ENCODE measurements at regions not wholly inside any gene's neighbourhood (a gene's known extent, or its start where the extent isn't known, plus 50 kb on each side); places are given as distances from the start of the nearest gene placed in this dataset.

- Mint-ChIP-seq H3K27ac (no peak overlapping the region), H3K4me3 (no peak overlapping the region), H3K36me3 (ENCODE audit: low read depth) (no peaks in the 10 kb centered on the region), H3K27me3 (peaks cover 29% of the 10 kb centered on the region), H3K4me1 (peaks cover 2% of the 10 kb centered on the region)
- DNase-seq (no peak), ATAC-seq (no peak)
- H3K9me3 ChIP-seq (ENCODE audit: control insufficient read depth, low read length, poor library complexity, severe bottlenecking): no peaks in the 10 kb centered on the region
Measured at GRCh38 chr5:172549696-172550095, 91.4 kb upstream of the NEURL1B start.

GRCh38 chr5:172548981-172549687, 91.9 kb upstream of the NEURL1B start:
- no peak for DNase-seq
- no peak for ATAC-seq
- H3K27me3 Mint-ChIP-seq: peaks cover 34% of the 10 kb centered on the region
- H3K4me3 Mint-ChIP-seq: no peak overlapping the region
- H3K4me1 Mint-ChIP-seq: peaks cover 2% of the 10 kb centered on the region
- no peak overlapping the region for H3K27ac Mint-ChIP-seq
- H3K9me3 ChIP-seq (ENCODE audit: control insufficient read depth, low read length, poor library complexity, severe bottlenecking): no peaks in the 10 kb centered on the region
- no peaks in the 10 kb centered on the region for H3K36me3 Mint-ChIP-seq (ENCODE audit: low read depth)

GRCh38 chr5:172548311-172548731, 92.7 kb upstream of the NEURL1B start:
- Mint-ChIP-seq H3K27me3 (peaks cover 42% of the 10 kb centered on the region), H3K4me3 (no peak overlapping the region), H3K27ac (no peak overlapping the region), H3K36me3 (ENCODE audit: low read depth) (no peaks in the 10 kb centered on the region), H3K4me1 (peaks cover 2% of the 10 kb centered on the region)
- DNase-seq (no peak), ATAC-seq (no peak)
- H3K9me3 ChIP-seq (ENCODE audit: control insufficient read depth, low read length, poor library complexity, severe bottlenecking): no peaks in the 10 kb centered on the region

GRCh38 chr5:172546196-172546595, 91.9 kb upstream of the SH3PXD2B start:
- H3K36me3 Mint-ChIP-seq (ENCODE audit: low read depth): no peaks in the 10 kb centered on the region
- no peaks in the 10 kb centered on the region for H3K4me1 Mint-ChIP-seq
- ATAC-seq (no peak), DNase-seq (no peak)
- H3K27ac Mint-ChIP-seq: no peak overlapping the region
- no peaks in the 10 kb centered on the region for H3K9me3 ChIP-seq (ENCODE audit: control insufficient read depth, low read length, poor library complexity, severe bottlenecking)
- peaks cover 48% of the 10 kb centered on the region for H3K27me3 Mint-ChIP-seq
- no peak overlapping the region for H3K4me3 Mint-ChIP-seq

GRCh38 chr5:172545291-172545801, 91.0 kb upstream of the SH3PXD2B start:
- Mint-ChIP-seq H3K27me3 (peaks cover 50% of the 10 kb centered on the region), H3K4me3 (no peak overlapping the region), H3K4me1 (no peaks in the 10 kb centered on the region), H3K36me3 (ENCODE audit: low read depth) (no peaks in the 10 kb centered on the region), H3K27ac (no peak overlapping the region)
- no peaks in the 10 kb centered on the region for H3K9me3 ChIP-seq (ENCODE audit: control insufficient read depth, low read length, poor library complexity, severe bottlenecking)
- DNase-seq (no peak), ATAC-seq (no peak)

- no peak overlapping the region for H3K27ac Mint-ChIP-seq
Measured at GRCh38 chr5:172544371-172545095, 90.2 kb upstream of the SH3PXD2B start.

GRCh38 chr5:172543484-172544298, 89.4 kb upstream of the SH3PXD2B start:
- no peaks in the 10 kb centered on the region for H3K9me3 ChIP-seq (ENCODE audit: control insufficient read depth, low read length, poor library complexity, severe bottlenecking)
- Mint-ChIP-seq H3K4me3 (no peak overlapping the region), H3K36me3 (ENCODE audit: low read depth) (no peaks in the 10 kb centered on the region), H3K27ac (no peak overlapping the region), H3K27me3 (peaks cover 49% of the 10 kb centered on the region), H3K4me1 (no peaks in the 10 kb centered on the region)
- ATAC-seq (no peak), DNase-seq (no peak)

More at GRCh38 chr5:172544371-172545095, 90.2 kb upstream of the SH3PXD2B start:
- DNase-seq (no peak), ATAC-seq (no peak)
- H3K4me1 Mint-ChIP-seq: no peaks in the 10 kb centered on the region
- H3K36me3 Mint-ChIP-seq (ENCODE audit: low read depth): no peaks in the 10 kb centered on the region
- no peaks in the 10 kb centered on the region for H3K9me3 ChIP-seq (ENCODE audit: control insufficient read depth, low read length, poor library complexity, severe bottlenecking)
- no peak overlapping the region for H3K4me3 Mint-ChIP-seq
- H3K27me3 Mint-ChIP-seq: peaks cover 46% of the 10 kb centered on the region

- Mint-ChIP-seq H3K27ac (no peak overlapping the region), H3K27me3 (peaks cover 49% of the 10 kb centered on the region), H3K4me1 (no peaks in the 10 kb centered on the region), H3K36me3 (ENCODE audit: low read depth) (no peaks in the 10 kb centered on the region), H3K4me3 (no peak overlapping the region)
- DNase-seq: no peak
- no peaks in the 10 kb centered on the region for H3K9me3 ChIP-seq (ENCODE audit: control insufficient read depth, low read length, poor library complexity, severe bottlenecking)
- ATAC-seq: no peak
Measured at GRCh38 chr5:172542651-172543131, 88.4 kb upstream of the SH3PXD2B start.

GRCh38 chr5:172541773-172542136, 87.4 kb upstream of the SH3PXD2B start:
- H3K9me3 ChIP-seq (ENCODE audit: control insufficient read depth, low read length, poor library complexity, severe bottlenecking): no peaks in the 10 kb centered on the region
- DNase-seq (no peak), ATAC-seq (no peak)
- Mint-ChIP-seq H3K27ac (no peak overlapping the region), H3K36me3 (ENCODE audit: low read depth) (no peaks in the 10 kb centered on the region), H3K27me3 (peaks cover 49% of the 10 kb centered on the region), H3K4me3 (no peak overlapping the region), H3K4me1 (no peaks in the 10 kb centered on the region)

GRCh38 chr5:172541099-172541772, 86.9 kb upstream of the SH3PXD2B start:
- ATAC-seq (no peak), DNase-seq (no peak)
- H3K27me3 Mint-ChIP-seq: peaks cover 49% of the 10 kb centered on the region
- no peaks in the 10 kb centered on the region for H3K9me3 ChIP-seq (ENCODE audit: control insufficient read depth, low read length, poor library complexity, severe bottlenecking)
- H3K27ac Mint-ChIP-seq: no peak overlapping the region
- H3K4me1 Mint-ChIP-seq: no peaks in the 10 kb centered on the region
- no peak overlapping the region for H3K4me3 Mint-ChIP-seq
- no peaks in the 10 kb centered on the region for H3K36me3 Mint-ChIP-seq (ENCODE audit: low read depth)

GRCh38 chr5:172540099-172540870, 86.0 kb upstream of the SH3PXD2B start:
- Mint-ChIP-seq H3K36me3 (ENCODE audit: low read depth) (no peaks in the 10 kb centered on the region), H3K27me3 (peaks cover 39% of the 10 kb centered on the region), H3K27ac (no peak overlapping the region)

GRCh38 chr5:172535108-172535445, 80.8 kb upstream of the SH3PXD2B start:
- no peaks in the 10 kb centered on the region for H3K9me3 ChIP-seq (ENCODE audit: control insufficient read depth, low read length, poor library complexity, severe bottlenecking)
- ATAC-seq (no peak), DNase-seq (no peak)
- Mint-ChIP-seq H3K4me3 (no peak overlapping the region), H3K36me3 (ENCODE audit: low read depth) (no peaks in the 10 kb centered on the region), H3K4me1 (peaks cover 3% of the 10 kb centered on the region), H3K27ac (no peak overlapping the region), H3K27me3 (peaks cover 24% of the 10 kb centered on the region)

More at GRCh38 chr5:172540099-172540870, 86.0 kb upstream of the SH3PXD2B start:
- Mint-ChIP-seq H3K4me1 (no peaks in the 10 kb centered on the region), H3K4me3 (no peak overlapping the region)
- DNase-seq (no peak), ATAC-seq (no peak)
- H3K9me3 ChIP-seq (ENCODE audit: control insufficient read depth, low read length, poor library complexity, severe bottlenecking): no peaks in the 10 kb centered on the region
